HG03025 (cell line): ENCODE measurements at regions not wholly inside any gene's neighbourhood (a gene's known extent, or its start where the extent isn't known, plus 50 kb on each side); places are given as distances from the start of the nearest gene placed in this dataset.

Experiments used
- ATAC-seq: cut with Tn5 transposase; IDR thresholded peaks from one replicate; pipeline ENCODE4 v1.9.1; 2021; ENCODE audit warnings: mild to moderate bottlenecking, moderate library complexity; ENCODE audit not compliant: unreplicated experiment, low FRiP score

GRCh38 chr2:186068139-186068801, 329.7 kb downstream of the FSIP2 start:
- ATAC-seq, result no peak

GRCh38 chr2:186069676-186070075, 331.1 kb downstream of the FSIP2 start:
- ATAC-seq, result no peak

- no peak for ATAC-seq
These were observed 346.6 kb downstream of the FSIP2 start for GRCh38 chr2:186085226-186085625.

DNA sequence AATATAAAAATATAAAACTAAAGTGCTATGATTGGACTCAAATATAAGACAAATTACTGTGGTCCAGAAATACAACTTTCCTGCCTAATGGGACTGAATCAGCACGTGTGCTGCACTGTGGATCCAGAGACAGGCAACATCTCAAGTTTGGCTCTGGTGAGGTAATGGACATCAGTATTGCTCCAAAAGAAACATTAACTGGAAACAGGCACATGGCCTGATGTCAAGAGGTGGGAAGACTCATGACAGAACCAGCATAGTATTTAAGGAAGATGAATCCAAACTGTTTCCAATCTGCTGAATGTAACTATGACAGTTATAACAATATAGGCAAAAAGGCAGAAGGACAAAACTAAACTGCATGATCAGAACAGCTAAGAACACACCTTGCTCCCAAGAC, 354.6 kb downstream of the FSIP2 start:
- no peak for ATAC-seq

DNA sequence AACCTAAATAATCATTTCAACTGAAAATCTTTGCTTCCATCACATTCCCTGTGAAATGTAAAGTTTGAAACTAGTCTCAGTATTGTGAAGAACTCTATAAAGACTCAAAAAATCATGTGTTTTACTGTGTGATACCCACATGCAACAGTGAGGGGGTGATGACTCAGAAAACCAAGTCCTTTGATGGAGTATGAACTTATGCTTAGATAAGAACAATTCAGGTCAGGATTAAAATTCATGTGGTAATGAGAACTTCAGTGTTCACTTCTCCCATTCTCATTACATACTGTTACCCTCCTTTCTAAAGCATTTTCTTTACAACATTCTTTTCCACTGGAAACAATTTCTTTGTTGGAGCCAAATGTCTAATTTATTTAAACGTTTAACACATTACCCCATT, 360.2 kb downstream of the FSIP2 start:
- no peak for ATAC-seq

DNA sequence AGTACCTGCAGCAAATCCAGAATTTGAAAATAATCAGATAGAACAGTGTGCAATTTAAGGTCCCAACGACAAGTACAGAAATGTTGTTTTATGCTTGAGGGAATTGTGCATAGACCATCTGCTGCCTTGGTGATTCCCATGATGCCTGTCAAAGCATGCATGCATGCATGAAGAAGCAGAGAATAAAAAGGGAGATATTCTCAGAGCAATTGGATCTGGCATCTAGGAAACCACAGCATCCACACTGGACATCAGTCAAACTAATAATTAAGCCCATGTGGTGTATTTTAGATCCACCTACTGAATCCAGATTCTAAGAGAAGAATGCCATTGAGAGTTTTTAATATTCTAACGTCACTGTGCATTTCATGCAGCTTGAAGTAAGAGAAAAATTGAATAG, 361.2 kb downstream of the FSIP2 start:
- no peak for ATAC-seq

DNA sequence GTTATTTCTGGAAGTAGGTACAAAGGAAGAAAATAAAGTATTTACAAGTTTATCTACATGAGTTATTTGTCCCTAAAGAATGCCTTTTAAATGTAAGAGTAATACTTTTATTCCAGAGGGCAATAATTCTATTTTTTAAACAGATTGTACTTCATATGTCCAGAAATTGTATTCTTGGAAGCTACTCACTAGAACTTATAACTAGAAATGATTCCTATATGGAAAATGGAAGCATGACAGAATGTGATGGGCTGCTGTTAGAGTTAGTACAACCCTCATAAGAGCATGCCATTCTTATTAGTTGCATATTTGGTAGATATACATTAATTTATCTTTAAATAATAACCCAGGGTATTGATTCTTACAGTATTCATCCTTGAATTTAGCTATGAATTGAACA, 362.0 kb downstream of the FSIP2 start:
- ATAC-seq, result no peak

- ATAC-seq, result no peak
These were observed 363.0 kb downstream of the FSIP2 start for GRCh38 chr2:186101616-186102015.

GRCh38 chr2:186103276-186103675, 364.7 kb downstream of the FSIP2 start:
- no peak for ATAC-seq

GRCh38 chr2:186105016-186105724, 366.6 kb downstream of the FSIP2 start:
- ATAC-seq, result no peak

DNA sequence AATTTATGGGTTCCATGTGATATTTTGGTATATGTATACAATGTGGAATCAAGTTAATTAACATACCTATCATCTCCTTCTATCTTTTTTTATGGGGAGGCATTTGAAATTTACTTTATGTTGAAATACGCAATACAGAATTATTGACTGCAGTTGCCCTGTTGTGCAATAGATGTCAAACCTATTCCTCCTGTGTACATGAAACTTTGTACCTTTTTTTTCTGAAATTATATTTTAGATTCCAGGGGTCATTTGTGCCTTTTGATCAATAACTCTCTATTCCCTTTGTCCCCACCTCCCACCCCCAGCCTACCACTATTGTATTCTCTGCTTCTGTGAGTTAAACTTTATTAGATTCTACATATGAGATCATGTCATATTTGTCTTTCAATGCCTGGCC, 369.9 kb downstream of the FSIP2 start:
- no peak for ATAC-seq

GRCh38 chr2:186113284-186113683, 372.8 kb upstream of the ZC3H15 start:
- ATAC-seq, result no peak

GRCh38 chr2:186125156-186125555, 360.9 kb upstream of the ZC3H15 start:
- ATAC-seq, result no peak

DNA sequence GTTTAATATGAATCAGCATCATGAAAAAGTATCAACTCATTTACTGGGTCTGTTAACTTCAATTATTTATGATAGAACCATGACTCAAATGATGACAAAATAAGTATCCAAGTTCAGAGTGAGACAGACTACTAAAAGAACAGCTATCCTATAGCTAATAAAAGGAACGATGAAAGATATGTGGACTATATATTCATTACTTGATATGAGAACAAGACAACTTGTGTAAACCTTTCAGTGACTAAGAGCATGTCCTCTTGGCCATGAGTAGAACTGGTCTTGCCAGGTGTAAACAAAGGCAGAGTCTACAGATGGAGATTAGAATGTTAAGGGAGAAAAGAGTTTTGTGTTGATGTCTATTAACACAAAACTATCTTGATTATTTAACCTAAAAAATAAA, 360.4 kb upstream of the ZC3H15 start:
- no peak for ATAC-seq

- no peak for ATAC-seq
These were observed 359.9 kb upstream of the ZC3H15 start for GRCh38 chr2:186126181-186126580.

- ATAC-seq, result no peak
These were observed 356.1 kb upstream of the ZC3H15 start for GRCh38 chr2:186129767-186130581.

- no peak for ATAC-seq
These were observed 355.1 kb upstream of the ZC3H15 start for GRCh38 chr2:186130748-186131641.

DNA sequence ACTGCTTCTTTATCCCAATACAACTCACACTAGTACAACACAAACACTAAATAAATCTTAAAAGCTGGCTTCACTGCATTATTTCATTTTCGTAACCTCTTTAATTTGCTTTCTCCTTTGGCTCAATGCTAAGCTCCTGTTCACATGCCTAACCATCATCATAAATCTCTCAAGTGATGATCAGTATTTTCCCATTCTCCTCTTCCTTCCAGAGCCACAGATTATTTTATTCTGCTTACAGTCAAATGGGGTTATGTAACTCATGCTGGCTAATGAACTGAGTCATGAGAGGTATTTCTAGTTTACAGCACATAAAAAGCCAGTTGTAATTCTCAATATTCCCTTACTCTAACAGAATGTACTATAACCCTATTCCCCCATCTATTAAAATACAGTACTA, 350.4 kb upstream of the ZC3H15 start:
- ATAC-seq, result no peak

- no peak for ATAC-seq
These were observed 349.2 kb upstream of the ZC3H15 start for GRCh38 chr2:186136860-186137259.

GRCh38 chr2:186138845-186139244, 347.2 kb upstream of the ZC3H15 start:
- ATAC-seq, result no peak

GRCh38 chr2:186159101-186159500, 327.0 kb upstream of the ZC3H15 start:
- ATAC-seq, result no peak
